ENCODE measurements at regions not wholly inside any gene's neighbourhood (a gene's known extent, or its start where the extent isn't known, plus 50 kb on each side); places are given as distances from the start of the nearest gene placed in this dataset.
"Not testable (repeated sequence)": the region's sequence is repeated elsewhere in the genome, so short reads cannot be mapped to it uniquely, and the experiment has no call there.

GRCh38 chr4:186861317-186861716 is 137.7 kb upstream of the FAT1 start:
- Histone ChIP-seq H3K27ac (replicated peaks) (no peak overlapping the region), H3K27me3 (ENCODE audit: insufficient read depth, poor library complexity, severe bottlenecking) (no peaks in the 10 kb centered on the region), H3K4me3 (replicated peaks; ENCODE audit: insufficient read depth, low read length) (no peak overlapping the region)
- no peak for DNase-seq (ENCODE audit: low read depth in 1 of 2, low spot score in 1 of 2)
- TF ChIP-seq REST (IDR thresholded peaks at IDR 0.05; ENCODE audit: insufficient replicate concordance, low read depth) (no peak), POLR2AphosphoS5 (IDR thresholded peaks at IDR 0.05; ENCODE audit: low read depth) (no peak), SPI1 (IDR thresholded peaks at IDR 0.05; ENCODE audit: borderline replicate concordance, low read depth) (no peak), CTCF (IDR thresholded peaks at IDR 0.05; ENCODE audit: insufficient read depth, low read length) (no peak), GABPA (IDR thresholded peaks at IDR 0.05; ENCODE audit: low read depth) (no peak)

GRCh38 chr4:186871856-186872255 is 148.2 kb upstream of the FAT1 start:
- Histone ChIP-seq H3K27ac (replicated peaks) (no peak overlapping the region), H3K27me3 (ENCODE audit: insufficient read depth, poor library complexity, severe bottlenecking) (no peaks in the 10 kb centered on the region), H3K4me3 (replicated peaks; ENCODE audit: insufficient read depth, low read length) (no peak overlapping the region)
- TF ChIP-seq CTCF (IDR thresholded peaks at IDR 0.05; ENCODE audit: insufficient read depth, low read length) (no peak), SPI1 (IDR thresholded peaks at IDR 0.05; ENCODE audit: borderline replicate concordance, low read depth) (no peak), REST (IDR thresholded peaks at IDR 0.05; ENCODE audit: insufficient replicate concordance, low read depth) (no peak), POLR2AphosphoS5 (IDR thresholded peaks at IDR 0.05; ENCODE audit: low read depth) (no peak), GABPA (IDR thresholded peaks at IDR 0.05; ENCODE audit: low read depth) (no peak)
- DNase-seq (ENCODE audit: low read depth in 1 of 2, low spot score in 1 of 2): no peak

- H3K27ac ChIP-seq (replicated peaks); DNase-seq (ENCODE audit: low read depth in 1 of 2, low spot score in 1 of 2); H3K4me3 ChIP-seq (replicated peaks; ENCODE audit: insufficient read depth, low read length); H3K27me3 ChIP-seq (ENCODE audit: insufficient read depth, poor library complexity, severe bottlenecking): not testable (repeated sequence)
These were observed 149.4 kb upstream of the FAT1 start for GRCh38 chr4:186873095-186873494.

GRCh38 chr4:186875476-186875875 is 151.8 kb upstream of the FAT1 start:
- TF ChIP-seq REST (IDR thresholded peaks at IDR 0.05; ENCODE audit: insufficient replicate concordance, low read depth): no peak
- no peak for TF ChIP-seq SPI1 (IDR thresholded peaks at IDR 0.05; ENCODE audit: borderline replicate concordance, low read depth)
- no peak for TF ChIP-seq POLR2AphosphoS5 (IDR thresholded peaks at IDR 0.05; ENCODE audit: low read depth)
- no peak for TF ChIP-seq GABPA (IDR thresholded peaks at IDR 0.05; ENCODE audit: low read depth)
- TF ChIP-seq CTCF (IDR thresholded peaks at IDR 0.05; ENCODE audit: insufficient read depth, low read length): no peak
- Histone ChIP-seq H3K27ac (replicated peaks) (no peak overlapping the region), H3K27me3 (ENCODE audit: insufficient read depth, poor library complexity, severe bottlenecking) (no peaks in the 10 kb centered on the region), H3K4me3 (replicated peaks; ENCODE audit: insufficient read depth, low read length) (no peak overlapping the region)
- DNase-seq (ENCODE audit: low read depth in 1 of 2, low spot score in 1 of 2): no peak
